Colon (tissue), 2 donors: ENCODE measurements at regions not wholly inside any gene's neighbourhood (a gene's known extent, or its start where the extent isn't known, plus 50 kb on each side); places are given as distances from the start of the nearest gene placed in this dataset.

Experiments used
- FAIRE-seq: peaks from 2 replicates; lab custom pipeline; 2012; peaks lifted over from hg19 to GRCh38; lab: Jason Lieb, UNC
- donor health status: control.
- donor health status: control.

- no peak for FAIRE-seq
Measured at GRCh38 chrX:40452031-40452430, 128.7 kb upstream of the ATP6AP2 start.

DNA sequence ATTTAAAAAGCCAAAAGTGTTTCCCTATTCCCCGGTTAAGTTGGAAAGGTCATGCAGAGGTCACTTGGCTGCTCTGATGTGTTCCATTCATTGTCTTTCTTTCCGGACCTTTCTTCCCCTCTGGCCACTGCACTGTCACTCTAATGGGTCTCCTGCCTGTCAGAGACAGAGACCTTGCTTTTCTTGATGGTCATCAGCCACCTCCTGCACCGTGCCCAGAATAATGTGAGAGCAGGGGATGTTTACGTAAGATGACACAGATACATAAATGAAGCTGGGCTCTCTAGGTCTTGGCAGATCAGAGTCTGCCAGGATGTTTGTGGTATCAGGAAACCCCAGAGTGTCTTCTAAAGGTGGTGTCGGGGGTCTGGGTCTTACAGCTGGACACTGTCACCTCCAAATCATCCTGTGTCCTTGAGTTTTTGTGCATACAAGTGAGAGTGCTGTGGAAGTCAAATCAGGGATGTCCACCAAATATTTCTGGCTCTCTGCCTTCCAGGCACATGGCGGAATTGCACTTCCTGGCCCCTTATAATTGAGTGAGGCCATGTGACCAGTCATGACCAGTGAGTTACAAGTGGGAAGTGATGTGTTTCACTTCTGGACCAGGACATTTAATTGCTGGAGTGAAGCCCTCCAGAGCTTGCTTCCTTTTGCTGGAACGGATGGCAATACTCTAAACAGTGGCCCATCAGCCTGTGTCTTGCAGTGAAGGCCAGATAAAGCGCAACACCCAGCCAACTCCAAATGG, 130.6 kb upstream of the ATP6AP2 start:
- no peak for FAIRE-seq

DNA sequence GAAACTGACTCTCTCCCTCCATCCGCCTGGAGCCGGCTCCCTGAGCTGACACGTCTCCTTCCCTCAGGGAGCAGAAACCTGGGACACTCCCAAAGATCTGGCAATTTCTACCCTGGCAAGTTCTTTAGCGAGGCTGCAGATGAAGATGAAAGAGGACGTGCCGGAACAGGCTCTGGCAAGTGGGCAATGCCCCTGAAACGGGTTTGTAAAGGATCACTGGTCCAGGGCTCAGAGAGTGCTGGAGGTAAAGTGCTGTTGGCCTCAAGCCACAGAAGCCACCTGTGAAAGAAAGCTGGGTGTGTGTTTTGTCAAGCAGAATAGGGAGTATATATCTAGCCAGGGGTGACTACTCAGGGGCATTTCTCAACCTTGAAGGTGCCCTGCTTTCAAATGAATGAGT, 131.4 kb upstream of the ATP6AP2 start:
- no peak for FAIRE-seq

- no peak for FAIRE-seq
Measured at GRCh38 chrX:40448793-40449192, 132.0 kb upstream of the ATP6AP2 start.

DNA sequence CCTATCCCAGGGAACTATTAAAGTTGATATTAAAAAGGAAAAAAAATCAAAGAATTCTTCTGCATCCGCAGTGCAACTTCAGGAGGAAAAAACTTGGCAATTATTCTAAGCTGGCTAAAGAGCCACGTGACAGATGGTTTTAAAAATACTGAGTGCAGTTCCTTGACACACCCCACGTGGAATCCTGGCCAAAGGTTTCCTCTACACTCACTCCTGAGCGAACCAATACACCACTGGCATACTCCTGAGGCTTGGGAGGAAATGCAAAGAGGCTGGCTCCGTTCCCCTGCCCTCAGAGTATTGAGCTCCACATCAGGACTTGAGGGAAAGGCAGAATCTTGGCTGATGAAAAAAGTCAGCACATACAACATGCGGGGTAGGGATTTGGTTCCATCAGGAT, 133.8 kb upstream of the ATP6AP2 start:
- peak; percentile 81 for FAIRE-seq

DNA sequence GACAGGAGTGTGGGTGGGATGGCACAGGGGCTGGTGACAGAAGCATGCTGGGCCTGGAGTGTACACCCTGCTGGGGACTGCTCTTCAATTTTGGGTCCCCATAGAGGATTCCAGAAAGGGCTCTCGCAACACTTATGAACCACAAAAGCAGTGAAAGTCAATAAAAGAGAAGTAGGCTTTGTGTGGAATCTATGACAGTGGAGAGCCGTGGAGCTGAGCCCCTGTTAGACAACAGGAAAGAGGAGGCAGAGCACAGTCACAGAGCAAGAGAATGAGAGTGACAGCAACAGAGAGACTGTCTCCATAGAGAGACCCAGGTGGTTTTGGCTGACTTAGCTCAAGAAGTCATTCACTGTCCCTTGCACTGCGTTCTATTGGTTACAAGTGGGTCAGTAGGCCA, 135.1 kb upstream of the ATP6AP2 start:
- FAIRE-seq, result no peak

DNA sequence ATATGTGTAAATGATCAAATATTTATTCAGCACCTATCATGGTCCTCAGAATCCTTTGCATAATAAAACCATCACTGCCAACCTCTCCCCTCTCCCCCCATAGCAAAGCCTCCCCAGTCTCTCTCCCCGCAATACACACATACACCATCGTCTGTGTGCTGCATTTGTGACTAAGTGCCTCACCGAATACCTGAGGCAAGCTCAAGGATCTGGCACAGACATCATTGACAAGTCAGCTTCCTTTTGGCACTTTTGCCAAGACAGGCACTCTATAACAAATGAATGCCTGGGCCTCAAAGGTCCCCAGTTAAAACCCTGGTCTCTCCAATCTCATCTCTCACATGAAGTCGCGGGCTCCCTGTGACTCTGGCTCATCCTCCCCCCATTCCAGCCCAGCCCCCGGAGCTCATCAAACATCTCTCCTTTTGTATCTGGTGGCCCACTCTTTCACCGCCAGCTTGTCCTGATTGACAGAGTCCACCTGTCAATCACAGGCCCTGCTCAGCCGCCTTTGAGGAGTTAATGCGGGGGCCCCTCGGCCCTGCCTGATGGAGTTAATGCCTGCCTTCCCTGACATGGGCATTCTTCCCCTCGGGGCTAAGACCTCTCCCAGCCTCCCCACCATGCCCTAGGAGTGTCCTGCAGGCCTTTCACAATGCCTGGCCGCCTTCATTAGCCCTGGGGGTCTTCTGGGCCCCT, 135.8 kb upstream of the ATP6AP2 start:
- no peak for FAIRE-seq

GRCh38 chrX:40444133-40444532, 136.6 kb upstream of the ATP6AP2 start:
- FAIRE-seq, result no peak

DNA sequence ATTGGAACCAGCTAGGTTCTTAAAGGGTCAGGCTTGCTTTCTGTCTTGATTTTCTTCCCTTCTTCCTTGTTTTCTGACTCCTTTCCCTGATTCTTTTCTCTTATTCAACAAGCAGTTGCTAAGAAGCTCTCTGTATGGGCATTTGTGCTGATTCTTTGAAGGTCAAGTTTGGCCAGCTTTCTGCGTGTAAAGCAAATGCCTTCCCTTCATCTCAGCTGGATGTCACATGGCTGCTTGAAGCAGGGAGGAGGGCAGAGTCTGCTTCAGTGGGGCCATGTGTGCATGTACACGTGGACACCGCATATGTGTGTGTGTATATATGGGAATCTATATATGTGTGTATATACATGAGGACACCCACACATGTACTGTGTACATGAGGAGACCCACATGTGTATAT, 139.9 kb upstream of the ATP6AP2 start:
- no peak for FAIRE-seq

DNA sequence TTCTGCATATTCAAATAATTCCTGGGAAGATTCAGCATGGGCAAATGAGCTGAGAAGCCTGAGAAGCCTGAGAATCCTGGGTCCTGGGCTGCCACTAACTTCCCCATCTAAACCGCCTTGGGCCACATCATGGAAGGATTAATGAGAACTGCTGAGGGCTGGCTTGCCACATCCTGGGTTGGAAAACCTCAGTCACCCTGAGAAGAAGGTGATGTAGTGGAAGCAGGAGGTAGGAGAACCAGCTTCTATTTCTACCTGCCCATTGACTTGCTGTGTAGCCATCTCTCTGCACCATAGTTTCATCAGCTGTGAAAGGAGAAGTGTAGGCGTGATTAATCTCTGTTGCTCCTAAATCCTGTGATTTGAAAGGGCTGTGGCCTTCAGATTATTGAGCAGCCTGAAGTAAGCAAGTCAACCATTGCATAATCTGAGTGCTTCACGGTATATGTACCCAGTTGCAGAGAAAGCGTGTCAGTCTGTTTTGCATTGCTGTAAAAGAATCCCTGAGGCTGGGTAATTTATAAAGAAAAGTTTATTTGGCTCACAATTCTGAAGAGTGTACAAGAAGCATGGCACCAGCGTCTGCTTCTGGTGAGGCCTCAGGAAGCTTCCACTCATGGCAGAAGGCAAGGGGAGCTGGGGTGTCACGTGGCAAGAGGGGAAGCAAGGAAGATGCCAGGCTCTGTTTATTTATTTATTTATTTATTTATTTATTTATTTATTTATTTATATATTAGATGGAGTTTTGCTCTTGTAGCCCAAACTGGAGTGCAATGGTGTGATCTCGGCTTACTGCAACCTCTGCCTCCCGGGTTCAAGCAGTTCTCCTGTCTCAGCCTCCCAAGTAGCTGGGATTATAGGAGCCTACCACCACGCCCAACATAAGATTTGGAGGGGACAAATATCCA, 140.9 kb upstream of the ATP6AP2 start:
- FAIRE-seq, result no peak

GRCh38 chrX:40437348-40437747, 143.4 kb upstream of the ATP6AP2 start:
- no peak for FAIRE-seq

DNA sequence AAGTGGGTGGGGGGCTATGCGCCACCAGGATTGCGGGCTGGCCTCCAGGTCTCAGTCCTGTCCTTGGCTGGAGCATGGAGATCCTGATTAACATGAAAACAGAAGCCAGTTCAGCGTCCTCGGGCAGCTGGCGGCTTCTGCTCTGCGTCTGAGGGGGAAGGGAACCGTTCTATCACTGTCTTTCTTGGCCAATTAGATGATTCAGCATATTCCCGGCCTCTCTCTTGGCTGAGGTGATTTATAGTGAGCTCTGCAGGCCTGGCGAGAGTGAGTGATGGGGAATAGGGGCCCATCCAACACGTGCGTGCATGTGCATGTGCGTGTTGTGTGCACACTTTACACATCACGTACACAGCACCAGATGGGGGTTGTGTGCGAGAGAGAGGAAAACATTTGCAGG, 145.8 kb upstream of the ATP6AP2 start:
- no peak for FAIRE-seq

DNA sequence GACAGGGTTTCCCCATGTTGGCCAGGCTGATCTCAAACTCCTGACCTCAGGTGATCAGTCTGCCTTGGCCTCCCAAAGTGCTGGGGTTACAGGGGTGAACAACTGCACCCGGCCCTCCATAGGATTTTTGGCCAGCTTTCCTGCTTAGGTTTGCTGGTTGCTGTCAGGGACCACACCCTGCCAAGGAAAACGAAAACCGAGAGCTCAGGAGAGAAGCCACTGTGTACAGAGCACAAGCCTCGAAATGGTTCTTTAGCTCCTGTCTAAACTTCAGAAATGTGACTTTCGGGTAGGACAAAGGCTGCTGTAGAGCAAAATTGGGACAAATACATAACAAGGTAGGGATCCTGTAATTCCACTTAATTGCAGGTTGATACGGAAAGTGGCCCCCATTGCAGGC, 146.3 kb upstream of the ATP6AP2 start:
- no peak for FAIRE-seq

DNA sequence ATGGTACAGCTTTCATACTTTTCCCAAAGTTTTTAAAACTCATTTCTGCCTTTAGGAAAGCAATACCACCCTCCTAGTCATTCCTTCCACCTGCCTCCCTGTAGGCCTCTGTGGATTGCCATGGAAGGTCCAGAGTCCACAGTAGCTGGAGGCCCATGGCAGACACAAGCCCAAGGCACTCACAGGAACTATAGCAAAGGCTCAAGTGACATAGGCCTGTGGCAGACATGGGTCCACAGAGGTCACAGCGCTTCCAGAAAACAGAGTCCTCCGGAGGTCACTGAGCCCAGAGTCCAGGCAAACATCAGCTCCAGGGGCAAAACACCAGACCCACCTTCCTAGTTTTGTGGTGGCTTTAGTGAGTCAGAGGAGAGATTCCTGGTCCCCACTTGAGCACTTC, 147.6 kb upstream of the ATP6AP2 start:
- no peak for FAIRE-seq

- peak; percentile 70 for FAIRE-seq
Measured at GRCh38 chrX:40424259-40424658, 156.5 kb upstream of the ATP6AP2 start.

DNA sequence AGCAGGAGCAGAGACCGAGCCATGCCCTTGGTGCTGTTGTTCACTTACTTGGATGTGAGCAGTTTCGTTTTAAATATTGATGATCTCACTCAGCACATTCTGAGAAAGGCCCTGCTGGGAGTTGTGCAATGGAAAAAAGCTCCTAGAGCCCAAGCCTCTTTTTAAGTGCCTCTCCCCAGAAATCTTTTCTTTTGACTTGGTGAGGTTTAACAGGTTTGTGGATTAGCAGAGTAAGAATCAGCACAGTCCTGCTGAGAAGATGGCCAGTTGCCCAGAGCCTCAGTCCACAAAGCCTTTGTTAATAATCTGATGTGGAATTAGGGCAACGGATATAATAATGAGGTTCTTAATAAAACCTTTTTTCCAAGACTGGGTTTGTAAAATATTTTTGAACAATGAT, 157.5 kb upstream of the ATP6AP2 start:
- FAIRE-seq, result no peak

- no peak for FAIRE-seq
Measured at GRCh38 chrX:40422021-40422420, 158.7 kb upstream of the ATP6AP2 start.

DNA sequence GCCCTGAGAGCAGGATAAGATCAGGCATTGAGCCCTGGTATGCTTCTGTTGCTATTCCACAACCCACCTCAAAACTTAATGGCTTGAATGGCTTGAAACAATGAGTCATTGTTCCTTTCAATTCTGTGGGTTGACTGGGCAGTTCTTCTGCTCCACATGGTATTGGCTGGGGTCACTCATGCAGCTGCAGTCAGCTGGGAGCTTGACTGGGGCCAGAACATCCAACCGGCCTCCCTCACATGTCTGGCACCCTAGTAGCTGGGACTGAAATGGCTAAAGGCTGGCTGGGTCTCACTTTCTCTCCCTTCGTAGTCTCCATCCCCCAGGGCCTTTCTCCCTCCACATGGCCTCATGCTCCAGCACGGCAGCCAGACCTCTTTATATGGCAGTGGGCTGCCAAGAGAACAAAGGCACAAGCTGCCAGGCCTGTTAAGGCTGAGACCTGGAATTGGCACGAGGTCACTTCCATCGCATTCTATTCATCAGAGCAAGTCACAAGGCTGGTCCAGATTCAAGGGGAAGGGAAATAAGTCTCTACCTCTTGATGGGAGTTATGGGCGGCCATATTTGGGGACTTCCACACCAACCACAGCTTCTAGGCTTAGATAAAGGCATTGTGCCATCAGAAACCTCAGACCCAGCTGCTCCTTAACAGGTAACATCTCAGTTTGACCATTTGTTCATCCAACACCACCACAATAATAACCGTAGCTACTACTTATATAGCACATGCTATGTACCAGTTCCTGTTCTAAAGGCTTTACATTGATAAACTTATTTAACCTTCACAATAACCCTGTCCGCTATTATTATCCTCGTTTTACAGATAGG, 159.7 kb upstream of the ATP6AP2 start:
- FAIRE-seq, result no peak

DNA sequence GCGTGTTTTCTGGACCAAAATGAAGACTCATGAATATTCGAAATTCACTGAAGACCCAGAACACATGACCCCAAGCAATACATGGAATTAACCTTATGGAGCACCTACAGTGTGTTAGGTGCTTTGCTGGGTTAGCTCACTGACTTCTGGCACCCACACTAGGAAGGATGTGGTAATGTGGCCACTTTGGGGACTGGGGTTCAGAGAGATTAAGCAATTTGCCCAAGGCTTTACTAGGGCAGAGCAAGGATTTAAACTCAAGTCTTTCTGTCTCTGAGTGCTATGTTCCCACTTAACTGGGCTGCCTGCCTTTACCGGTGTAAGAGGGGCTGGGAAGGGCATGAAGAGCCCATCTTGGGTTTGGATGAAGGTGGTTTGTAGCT, 162.0 kb upstream of the ATP6AP2 start:
- no peak for FAIRE-seq

- no peak for FAIRE-seq
Measured at GRCh38 chrX:40418146-40418812, 162.5 kb upstream of the ATP6AP2 start.

GRCh38 chrX:40415675-40416074, 165.1 kb upstream of the ATP6AP2 start:
- no peak for FAIRE-seq
